H1 (cell line): ENCODE measurements at regions not wholly inside any gene's neighbourhood (a gene's known extent, or its start where the extent isn't known, plus 50 kb on each side); places are given as distances from the start of the nearest gene placed in this dataset.

Experiments
- CTCF ChIA-PET: fragments of 300-600 bp; sonication (Branson Sonifier 250); formaldehyde crosslinking; loops from one replicate; lab custom pipeline; 2021; ENCODE audit not compliant: partially characterized antibody; lab: Charles Lee
- POLR2A ChIA-PET: fragments of 300-600 bp; sonication (Branson Sonifier 250); formaldehyde crosslinking; loops from one replicate; lab custom pipeline; 2021; ENCODE audit warnings: inconsistent platforms; ENCODE audit not compliant: partially characterized antibody; lab: Charles Lee
- DNase-seq, 2 experiments: peaks; one replicate each; pipeline versions ENCODE4 v3.0.0 to v3.0.0-alpha.2; 2010 to 2022; ENCODE audit warnings: low spot score in 2 of 2, low read depth in 1 of 2, mixed read lengths in 1 of 2
- FAIRE-seq: peaks from 2 replicates; lab custom pipeline; 2011; peaks lifted over from hg19 to GRCh38; lab: Jason Lieb, UNC
- H2AFZ ChIP-seq: 2 replicates; pipeline ENCODE4 v1.8.1; 2012; ENCODE audit warnings: low read length, inconsistent platforms
- H2AK5ac ChIP-seq: 2 replicates; pipeline ENCODE4 v1.6.1; 2013; ENCODE audit warnings: low read depth, low read length
- H2BK120ac ChIP-seq: replicated peaks from 2 replicates; pipeline ENCODE3; 2013; ENCODE audit warnings: low read depth, low read length, inconsistent platforms
- H2BK12ac ChIP-seq: 2 replicates; pipeline ENCODE4 v1.6.1; 2013; ENCODE audit warnings: low read depth, low read length
- H2BK15ac ChIP-seq: 2 replicates; pipeline ENCODE4 v1.6.1; 2013; ENCODE audit warnings: low read length
- H2BK20ac ChIP-seq: 2 replicates; pipeline ENCODE4 v1.6.1; 2013; ENCODE audit warnings: low read length
- H2BK5ac ChIP-seq: 2 replicates; pipeline ENCODE4 v1.6.1; 2013; ENCODE audit warnings: low read depth, low read length
- H3K14ac ChIP-seq: 2 replicates; pipeline ENCODE4 v1.6.1; 2013; ENCODE audit warnings: inconsistent platforms; ENCODE audit not compliant: insufficient read length
- H3K18ac ChIP-seq: 2 replicates; pipeline ENCODE4 v1.6.1; 2013; ENCODE audit warnings: low read length; ENCODE audit errors: extremely low read depth
- H3K23ac ChIP-seq: 2 replicates; pipeline ENCODE4 v1.6.1; 2013; ENCODE audit warnings: inconsistent platforms; ENCODE audit not compliant: insufficient read length
- H3K23me2 ChIP-seq: 2 replicates; pipeline ENCODE4 v1.6.1; 2013; ENCODE audit warnings: low read depth, low read length
- H3K27ac ChIP-seq: 2 replicates; pipeline ENCODE4 v1.6.1; 2011; ENCODE audit warnings: low read depth, low read length, inconsistent platforms
- H3K27me3 ChIP-seq, 4 experiments: replicated peaks in 1 of 4; 1 replicate in 1 of 4; 2 replicates in 3 of 4; pipeline versions ENCODE4 v1.6.1 to v1.8.1; 2011 to 2013; ENCODE audit warnings: low read length in 3 of 4, mild to moderate bottlenecking in 3 of 4, inconsistent platforms in 2 of 4, mixed read lengths in 2 of 4, moderate library complexity in 1 of 4; ENCODE audit not compliant: control insufficient read depth in 3 of 4, insufficient read depth in 3 of 4; ENCODE audit errors: extremely low read depth in 1 of 4
- H3K36me3 ChIP-seq, 4 experiments: 2 replicates each; pipeline versions ENCODE4 v1.6.1 to v1.8.1; 2011 to 2013; ENCODE audit warnings: mild to moderate bottlenecking in 4 of 4, low read length in 3 of 4, moderate library complexity in 2 of 4, control low read depth in 1 of 4, inconsistent platforms in 1 of 4; ENCODE audit not compliant: insufficient read depth in 4 of 4, control insufficient read depth in 2 of 4
- H3K4ac ChIP-seq: replicated peaks from 2 replicates; pipeline ENCODE3; 2013; ENCODE audit warnings: low read length, low read depth, mixed read lengths, inconsistent platforms; ENCODE audit not compliant: insufficient read length
- H3K4me1 ChIP-seq, 4 experiments: replicated peaks in 1 of 4; 1 replicate in 1 of 4; 2 replicates in 3 of 4; pipeline versions ENCODE4 v1.6.1 to v1.8.1; 2011 to 2013; ENCODE audit warnings: low read length in 3 of 4, inconsistent platforms in 2 of 4, mixed read lengths in 1 of 4; ENCODE audit not compliant: insufficient read depth in 4 of 4, control insufficient read depth in 3 of 4
- H3K4me2 ChIP-seq, 2 experiments: 2 replicates each; pipeline versions ENCODE4 v1.6.1 to v1.8.1; 2011 to 2013; ENCODE audit warnings: low read depth in 2 of 2, low read length in 2 of 2, control low read depth in 1 of 2, inconsistent platforms in 1 of 2, mild to moderate bottlenecking in 1 of 2; ENCODE audit not compliant: insufficient read depth in 1 of 2
- H3K4me3 ChIP-seq, 4 experiments: fragments of 200-600, 300-600 bp in 1 of 4; sonication (generic), shearing (Covaris generic), sonication (Bioruptor Twin) in 1 of 4; 2 replicates each; pipeline versions ENCODE4 v1.5.1 to v1.8.1; 2011 to 2016; ENCODE audit warnings: low read length in 4 of 4, low read depth in 3 of 4, control low read depth in 2 of 4, inconsistent platforms in 2 of 4, mild to moderate bottlenecking in 2 of 4, mixed read lengths in 1 of 4, moderate library complexity in 1 of 4; ENCODE audit not compliant: insufficient read depth in 2 of 4; ENCODE audit errors: extremely low read depth in 1 of 4
- H3K56ac ChIP-seq: replicated peaks from 2 replicates; pipeline ENCODE3; 2013; ENCODE audit warnings: low read depth, mild to moderate bottlenecking, mixed read lengths, low read length, inconsistent platforms; ENCODE audit not compliant: insufficient read length
- H3K79me1 ChIP-seq: 2 replicates; pipeline ENCODE4 v1.6.1; 2013; ENCODE audit warnings: low read depth, low read length, control low read depth
- H3K79me2 ChIP-seq, 2 experiments: 2 replicates each; pipeline versions ENCODE4 v1.6.1 to v1.8.1; 2012 to 2013; ENCODE audit warnings: low read length in 2 of 2, mild to moderate bottlenecking in 2 of 2, inconsistent platforms in 1 of 2; ENCODE audit not compliant: insufficient read depth in 2 of 2, control insufficient read depth in 1 of 2
- H3K9ac ChIP-seq, 4 experiments: replicated peaks in 1 of 4; 1 replicate in 1 of 4; 2 replicates in 3 of 4; pipeline versions ENCODE4 v1.6.1 to v1.8.1; 2011 to 2013; ENCODE audit warnings: low read depth in 3 of 4, low read length in 3 of 4, control low read depth in 2 of 4, mild to moderate bottlenecking in 2 of 4, moderate library complexity in 2 of 4, inconsistent platforms in 1 of 4; ENCODE audit errors: extremely low read depth in 1 of 4
- H3K9me3 ChIP-seq, 2 experiments: 2 replicates each; pipeline versions ENCODE4 v1.6.1 to v1.8.1; 2012 to 2013; ENCODE audit warnings: mild to moderate bottlenecking in 2 of 2, moderate library complexity in 2 of 2, control low read depth in 1 of 2, inconsistent platforms in 1 of 2, low read depth in 1 of 2, low read length in 1 of 2, mixed read lengths in 1 of 2; ENCODE audit not compliant: insufficient read depth in 2 of 2
- H4K20me1 ChIP-seq, 2 experiments: replicated peaks in 1 of 2; 2 replicates each; pipeline versions ENCODE3 to v1.8.1; 2011 to 2013; ENCODE audit warnings: inconsistent platforms in 2 of 2, low read length in 2 of 2, mild to moderate bottlenecking in 1 of 2; ENCODE audit not compliant: insufficient read depth in 2 of 2, control insufficient read depth in 1 of 2
- H4K5ac ChIP-seq: 2 replicates; pipeline ENCODE4 v1.6.1; 2013; ENCODE audit warnings: low read length, low read depth, mixed read lengths, inconsistent platforms; ENCODE audit not compliant: insufficient read length
- H4K8ac ChIP-seq: 2 replicates; pipeline ENCODE4 v1.8.0; 2013; ENCODE audit warnings: mild to moderate bottlenecking, moderate library complexity, low read length, inconsistent platforms; ENCODE audit not compliant: insufficient read depth; ENCODE audit errors: extremely low read depth
- H4K91ac ChIP-seq: replicated peaks from 2 replicates; pipeline ENCODE3; 2013; ENCODE audit warnings: low read length, mixed read lengths, inconsistent platforms; ENCODE audit not compliant: insufficient read length
- CBX5 ChIP-seq: fragments of 300-800, 300-1000 bp; sonication (generic); IDR thresholded peaks from 2 replicates; pipeline ENCODE4 v1.7.1; 2016; ENCODE audit warnings: antibody characterized with exemption, low read length, low read depth
- HDAC2 ChIP-seq, 2 experiments: fragments of 300-600 bp in 1 of 2; sonication (generic) in 1 of 2; IDR thresholded peaks; 2 replicates each; pipeline ENCODE4 v1.6.1; 2011 to 2012; ENCODE audit warnings: low read depth in 2 of 2, low read length in 2 of 2, mild to moderate bottlenecking in 2 of 2, moderate library complexity in 2 of 2, borderline replicate concordance in 1 of 2, inconsistent platforms in 1 of 2
- SIRT6 ChIP-seq: IDR thresholded peaks from one replicate; pipeline ENCODE4 v1.7.1; 2012; ENCODE audit warnings: low read length, inconsistent platforms
- WGBS, 2 experiments: shearing (Covaris generic) in 1 of 2; methylation state at CpG; one replicate each; pipeline versions ENCODE4 v1.1.6 to v1.1.7; 2013 to 2015; ENCODE audit warnings: low lambda C conversion rate in 2 of 2, mixed read lengths in 2 of 2, inconsistent platforms in 1 of 2, low coverage in 1 of 2, missing lambda C conversion rate in 1 of 2; ENCODE audit not compliant: insufficient replicate concordance in 2 of 2, insufficient coverage in 1 of 2, insufficient read length in 1 of 2; ENCODE audit errors: extremely low coverage in 1 of 2, missing lambda C conversion rate in 1 of 2; 5-methylcytosine and 5-hydroxymethylcytosine counted together

- POLR2A ChIA-PET = no interaction called here
- Histone ChIP-seq H4K20me1 (no peaks in the 10 kb centered on the region), H3K9ac (no peak overlapping the region), H3K23ac (no peak overlapping the region), H2AK5ac (no peak overlapping the region), H2BK12ac (no peak overlapping the region), H3K56ac (no peak overlapping the region), H2AFZ (no peak overlapping the region), H3K4ac (no peak overlapping the region), H4K5ac (no peak overlapping the region), H3K79me2 (no peaks in the 10 kb centered on the region), H2BK20ac (no peak overlapping the region), H3K9me3 (peaks cover 0 to 4% of the 10 kb centered on the region in 2 experiments; a peak in 1 of 4 replicates), H3K27ac (no peak overlapping the region), H3K23me2 (no peaks in the 10 kb centered on the region), H4K8ac (no peak overlapping the region), H2BK5ac (no peak overlapping the region), H3K27me3 (no peaks in the 10 kb centered on the region), H3K4me2 (no peak overlapping the region), H3K4me3 (no peak overlapping the region), H2BK15ac (no peak overlapping the region), H3K14ac (no peak overlapping the region), H3K4me1 (no peaks in the 10 kb centered on the region), H2BK120ac (no peak overlapping the region), H4K91ac (no peak overlapping the region), H3K36me3 (no peaks in the 10 kb centered on the region), H3K79me1 (no peaks in the 10 kb centered on the region), H3K18ac (no peak overlapping the region)
- 88% methylated on average over 1 of the region's 1 CpG; no CpG with 5 or more reads in 1 of the 2 experiments for WGBS, 2 experiments
- CTCF ChIA-PET = no interaction called here
- no peak for FAIRE-seq
- TF ChIP-seq SIRT6 (no peak), HDAC2 (IDR thresholded peaks at IDR 0.05; ENCODE audit: borderline replicate concordance in 1 of 2, low read depth in 2 of 2, low read length in 2 of 2) (no peak), CBX5 (no peak)
- no peak for DNase-seq
Measured at GRCh38 chr6:117018771-117019170, 141.7 kb downstream of the RFX6 start.
